ENCODE measurements at regions not wholly inside any gene's neighbourhood (a gene's known extent, or its start where the extent isn't known, plus 50 kb on each side); places are given as distances from the start of the nearest gene placed in this dataset.

DNA sequence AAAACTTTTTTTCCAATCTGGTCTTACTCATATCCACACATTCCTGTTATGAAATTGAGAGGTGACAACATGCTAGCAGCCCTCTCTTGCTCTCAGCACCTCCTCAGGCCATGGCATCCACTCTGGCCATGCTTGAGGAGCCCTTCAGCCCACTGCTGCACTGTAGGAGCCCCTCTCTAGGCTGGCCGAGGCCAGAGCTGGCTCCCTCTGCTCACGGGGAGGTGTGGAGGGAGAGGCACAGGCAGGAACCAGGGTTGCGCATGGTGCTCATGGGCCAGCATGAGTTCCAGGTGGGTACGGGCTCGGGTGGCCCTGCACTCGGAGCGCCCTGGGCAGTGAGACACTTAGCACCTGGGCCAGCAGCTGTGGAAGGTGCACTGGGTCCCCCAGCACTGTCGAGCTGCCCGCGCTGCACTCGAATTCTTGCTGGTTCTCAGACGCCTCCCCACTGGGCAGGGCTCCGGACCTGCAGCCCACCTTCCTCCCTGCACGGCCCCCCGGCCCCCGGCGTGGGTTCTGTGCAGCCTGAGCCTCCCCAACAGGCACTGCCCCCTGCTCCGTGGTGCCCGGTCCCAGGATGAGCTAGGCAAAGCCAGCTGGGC is 1669.6 kb upstream of the CELF4 start:
- Mint-ChIP-seq H3K9me3 (peaks cover 36% of the 10 kb centered on the region), H3K27me3 (ENCODE audit: insufficient read depth, low read depth, poor library complexity) (no peaks in the 10 kb centered on the region), H3K36me3 (ENCODE audit: low read depth) (peaks cover 24% of the 10 kb centered on the region), H3K4me3 (no peak overlapping the region), H3K27ac (no peak overlapping the region), H3K4me1 (peaks cover 2% of the 10 kb centered on the region; the same call in 2 of the 3 replicates)
- Histone ChIP-seq H3K4me3 (no peak overlapping the region), H3K27ac (ENCODE audit: low read depth) (no peak overlapping the region), H3F3A (replicated peaks; ENCODE audit: low read depth) (no peaks in the 10 kb centered on the region), H3K9me2 (ENCODE audit: insufficient read depth) (0 out of 2 replicates have a peak, but pooled peaks cover 5% of the 10 kb centered on the region), H3K4me2 (no peak overlapping the region), H3K27me3 (ENCODE audit: insufficient read depth) (no peaks in the 10 kb centered on the region), H3K79me2 (replicated peaks; ENCODE audit: insufficient read depth) (no peaks in the 10 kb centered on the region), H2AFZ (no peak overlapping the region), H3K4me1 (ENCODE audit: insufficient read depth) (peaks cover 6% of the 10 kb centered on the region), H3K36me3 (ENCODE audit: insufficient read depth) (0 out of 2 replicates have a peak, but pooled peaks cover 5% of the 10 kb centered on the region), H4K20me1 (replicated peaks; ENCODE audit: insufficient read depth) (no peaks in the 10 kb centered on the region)
- TF ChIP-seq ZNF331 (CRISPR knock-in tag; IDR thresholded peaks at IDR 0.05; ENCODE audit: low read depth) (no peak), STAT1 (IDR thresholded peaks at IDR 0.05; ENCODE audit: unreplicated experiment) (no peak), JUNB (IDR thresholded peaks at IDR 0.05; ENCODE audit: unreplicated experiment) (no peak), NANOG (IDR thresholded peaks at IDR 0.05; ENCODE audit: borderline replicate concordance) (no peak), ZNF114 (CRISPR knock-in tag; IDR thresholded peaks at IDR 0.05) (no peak), EZH2 (IDR thresholded peaks at IDR 0.05; ENCODE audit: low read depth, unreplicated experiment) (no peak), POLR2AphosphoS5 (IDR thresholded peaks at IDR 0.05; ENCODE audit: low read depth) (no peak), EZH2phosphoT487 (IDR thresholded peaks at IDR 0.05; ENCODE audit: unreplicated experiment) (no peak)
- TF ChIP-seq, protein P1, sequence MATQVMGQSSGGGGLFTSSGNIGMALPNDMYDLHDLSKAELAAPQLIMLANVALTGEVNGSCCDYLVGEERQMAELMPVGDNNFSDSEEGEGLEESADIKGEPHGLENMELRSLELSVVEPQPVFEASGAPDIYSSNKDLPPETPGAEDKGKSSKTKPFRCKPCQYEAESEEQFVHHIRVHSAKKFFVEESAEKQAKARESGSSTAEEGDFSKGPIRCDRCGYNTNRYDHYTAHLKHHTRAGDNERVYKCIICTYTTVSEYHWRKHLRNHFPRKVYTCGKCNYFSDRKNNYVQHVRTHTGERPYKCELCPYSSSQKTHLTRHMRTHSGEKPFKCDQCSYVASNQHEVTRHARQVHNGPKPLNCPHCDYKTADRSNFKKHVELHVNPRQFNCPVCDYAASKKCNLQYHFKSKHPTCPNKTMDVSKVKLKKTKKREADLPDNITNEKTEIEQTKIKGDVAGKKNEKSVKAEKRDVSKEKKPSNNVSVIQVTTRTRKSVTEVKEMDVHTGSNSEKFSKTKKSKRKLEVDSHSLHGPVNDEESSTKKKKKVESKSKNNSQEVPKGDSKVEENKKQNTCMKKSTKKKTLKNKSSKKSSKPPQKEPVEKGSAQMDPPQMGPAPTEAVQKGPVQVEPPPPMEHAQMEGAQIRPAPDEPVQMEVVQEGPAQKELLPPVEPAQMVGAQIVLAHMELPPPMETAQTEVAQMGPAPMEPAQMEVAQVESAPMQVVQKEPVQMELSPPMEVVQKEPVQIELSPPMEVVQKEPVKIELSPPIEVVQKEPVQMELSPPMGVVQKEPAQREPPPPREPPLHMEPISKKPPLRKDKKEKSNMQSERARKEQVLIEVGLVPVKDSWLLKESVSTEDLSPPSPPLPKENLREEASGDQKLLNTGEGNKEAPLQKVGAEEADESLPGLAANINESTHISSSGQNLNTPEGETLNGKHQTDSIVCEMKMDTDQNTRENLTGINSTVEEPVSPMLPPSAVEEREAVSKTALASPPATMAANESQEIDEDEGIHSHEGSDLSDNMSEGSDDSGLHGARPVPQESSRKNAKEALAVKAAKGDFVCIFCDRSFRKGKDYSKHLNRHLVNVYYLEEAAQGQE (IDR thresholded peaks at IDR 0.05; ENCODE audit: unreplicated experiment) = no peak
- TF ChIP-seq, protein P2, sequence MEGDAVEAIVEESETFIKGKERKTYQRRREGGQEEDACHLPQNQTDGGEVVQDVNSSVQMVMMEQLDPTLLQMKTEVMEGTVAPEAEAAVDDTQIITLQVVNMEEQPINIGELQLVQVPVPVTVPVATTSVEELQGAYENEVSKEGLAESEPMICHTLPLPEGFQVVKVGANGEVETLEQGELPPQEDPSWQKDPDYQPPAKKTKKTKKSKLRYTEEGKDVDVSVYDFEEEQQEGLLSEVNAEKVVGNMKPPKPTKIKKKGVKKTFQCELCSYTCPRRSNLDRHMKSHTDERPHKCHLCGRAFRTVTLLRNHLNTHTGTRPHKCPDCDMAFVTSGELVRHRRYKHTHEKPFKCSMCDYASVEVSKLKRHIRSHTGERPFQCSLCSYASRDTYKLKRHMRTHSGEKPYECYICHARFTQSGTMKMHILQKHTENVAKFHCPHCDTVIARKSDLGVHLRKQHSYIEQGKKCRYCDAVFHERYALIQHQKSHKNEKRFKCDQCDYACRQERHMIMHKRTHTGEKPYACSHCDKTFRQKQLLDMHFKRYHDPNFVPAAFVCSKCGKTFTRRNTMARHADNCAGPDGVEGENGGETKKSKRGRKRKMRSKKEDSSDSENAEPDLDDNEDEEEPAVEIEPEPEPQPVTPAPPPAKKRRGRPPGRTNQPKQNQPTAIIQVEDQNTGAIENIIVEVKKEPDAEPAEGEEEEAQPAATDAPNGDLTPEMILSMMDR (conservative IDR thresholded peaks at IDR 0.05; ENCODE audit: low read depth in 2 of 2) = no peak
- TF ChIP-seq, protein P3, sequence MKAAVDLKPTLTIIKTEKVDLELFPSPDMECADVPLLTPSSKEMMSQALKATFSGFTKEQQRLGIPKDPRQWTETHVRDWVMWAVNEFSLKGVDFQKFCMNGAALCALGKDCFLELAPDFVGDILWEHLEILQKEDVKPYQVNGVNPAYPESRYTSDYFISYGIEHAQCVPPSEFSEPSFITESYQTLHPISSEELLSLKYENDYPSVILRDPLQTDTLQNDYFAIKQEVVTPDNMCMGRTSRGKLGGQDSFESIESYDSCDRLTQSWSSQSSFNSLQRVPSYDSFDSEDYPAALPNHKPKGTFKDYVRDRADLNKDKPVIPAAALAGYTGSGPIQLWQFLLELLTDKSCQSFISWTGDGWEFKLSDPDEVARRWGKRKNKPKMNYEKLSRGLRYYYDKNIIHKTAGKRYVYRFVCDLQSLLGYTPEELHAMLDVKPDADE (IDR thresholded peaks at IDR 0.05) = no peak
- ATAC-seq (no peak), DNase-seq (ENCODE audit: low spot score) (no peak)

Measured in GM23338 (cell line).